ENCODE measurements at regions not wholly inside any gene's neighbourhood (a gene's known extent, or its start where the extent isn't known, plus 50 kb on each side); places are given as distances from the start of the nearest gene placed in this dataset.

DNA sequence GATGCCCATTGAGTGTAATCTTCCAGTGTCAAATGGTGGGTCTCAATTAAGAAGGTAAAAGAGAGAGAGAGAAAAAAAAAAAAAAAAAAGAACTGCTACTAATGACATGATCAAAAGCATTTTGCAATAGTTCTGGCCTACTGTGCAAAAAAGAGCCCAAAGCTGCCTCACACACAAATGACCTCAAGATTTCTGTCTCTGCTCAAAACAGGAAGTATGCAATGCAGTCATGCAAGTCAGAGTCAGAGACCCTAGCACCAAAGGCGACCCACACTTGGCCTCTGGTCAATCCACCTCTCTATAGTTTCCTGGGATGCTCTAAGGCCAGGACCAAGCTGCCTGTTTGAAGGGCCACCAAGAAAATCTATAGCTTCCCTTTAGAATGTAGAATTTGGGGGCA, 323.5 kb downstream of the VPS13C start (continued):
- TF ChIP-seq, protein P1, sequence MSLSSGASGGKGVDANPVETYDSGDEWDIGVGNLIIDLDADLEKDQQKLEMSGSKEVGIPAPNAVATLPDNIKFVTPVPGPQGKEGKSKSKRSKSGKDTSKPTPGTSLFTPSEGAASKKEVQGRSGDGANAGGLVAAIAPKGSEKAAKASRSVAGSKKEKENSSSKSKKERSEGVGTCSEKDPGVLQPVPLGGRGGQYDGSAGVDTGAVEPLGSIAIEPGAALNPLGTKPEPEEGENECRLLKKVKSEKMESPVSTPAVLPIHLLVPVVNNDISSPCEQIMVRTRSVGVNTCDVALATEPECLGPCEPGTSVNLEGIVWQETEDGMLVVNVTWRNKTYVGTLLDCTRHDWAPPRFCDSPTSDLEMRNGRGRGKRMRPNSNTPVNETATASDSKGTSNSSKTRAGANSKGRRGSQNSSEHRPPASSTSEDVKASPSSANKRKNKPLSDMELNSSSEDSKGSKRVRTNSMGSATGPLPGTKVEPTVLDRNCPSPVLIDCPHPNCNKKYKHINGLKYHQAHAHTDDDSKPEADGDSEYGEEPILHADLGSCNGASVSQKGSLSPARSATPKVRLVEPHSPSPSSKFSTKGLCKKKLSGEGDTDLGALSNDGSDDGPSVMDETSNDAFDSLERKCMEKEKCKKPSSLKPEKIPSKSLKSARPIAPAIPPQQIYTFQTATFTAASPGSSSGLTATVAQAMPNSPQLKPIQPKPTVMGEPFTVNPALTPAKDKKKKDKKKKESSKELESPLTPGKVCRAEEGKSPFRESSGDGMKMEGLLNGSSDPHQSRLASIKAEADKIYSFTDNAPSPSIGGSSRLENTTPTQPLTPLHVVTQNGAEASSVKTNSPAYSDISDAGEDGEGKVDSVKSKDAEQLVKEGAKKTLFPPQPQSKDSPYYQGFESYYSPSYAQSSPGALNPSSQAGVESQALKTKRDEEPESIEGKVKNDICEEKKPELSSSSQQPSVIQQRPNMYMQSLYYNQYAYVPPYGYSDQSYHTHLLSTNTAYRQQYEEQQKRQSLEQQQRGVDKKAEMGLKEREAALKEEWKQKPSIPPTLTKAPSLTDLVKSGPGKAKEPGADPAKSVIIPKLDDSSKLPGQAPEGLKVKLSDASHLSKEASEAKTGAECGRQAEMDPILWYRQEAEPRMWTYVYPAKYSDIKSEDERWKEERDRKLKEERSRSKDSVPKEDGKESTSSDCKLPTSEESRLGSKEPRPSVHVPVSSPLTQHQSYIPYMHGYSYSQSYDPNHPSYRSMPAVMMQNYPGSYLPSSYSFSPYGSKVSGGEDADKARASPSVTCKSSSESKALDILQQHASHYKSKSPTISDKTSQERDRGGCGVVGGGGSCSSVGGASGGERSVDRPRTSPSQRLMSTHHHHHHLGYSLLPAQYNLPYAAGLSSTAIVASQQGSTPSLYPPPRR (CRISPR knock-in tag; IDR thresholded peaks at IDR 0.05; ENCODE audit: borderline replicate concordance) = no peak
- TF ChIP-seq GABPA (tag; conservative IDR thresholded peaks at IDR 0.05; ENCODE audit: low read depth) = no peak
- TF ChIP-seq TCFL5 (CRISPR knock-in tag; conservative IDR thresholded peaks at IDR 0.05) = no peak
- TF ChIP-seq CHCHD3 (CRISPR knock-in tag; IDR thresholded peaks at IDR 0.05) = no peak
- no peak for TF ChIP-seq ZC3H4 (CRISPR knock-in tag; IDR thresholded peaks at IDR 0.05; ENCODE audit: borderline replicate concordance)

DNA sequence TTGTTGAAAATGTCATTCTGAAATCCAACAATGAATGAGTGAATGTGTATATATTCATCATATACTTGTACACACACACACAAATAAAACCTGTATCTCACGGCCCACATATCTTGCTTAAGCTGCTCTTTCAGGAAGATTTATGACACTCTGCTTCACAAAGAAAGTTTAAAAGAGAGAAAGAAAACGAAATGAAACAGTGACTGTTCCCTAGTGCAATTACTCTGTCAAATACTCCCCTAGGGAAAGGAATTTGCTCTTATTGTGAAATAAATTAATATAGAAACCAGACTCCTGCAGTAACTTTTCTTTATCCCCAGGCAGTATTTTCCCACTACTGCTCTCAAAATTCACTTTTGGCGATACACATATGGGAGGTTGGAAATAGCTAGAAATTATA, 329.1 kb downstream of the VPS13C start:
- no TSS peak for BruUV-seq (replicated peaks)
- Histone ChIP-seq H3K27ac (ENCODE audit: extremely low read depth, low read depth, low read length) (no peak overlapping the region), H3K27me3 (ENCODE audit: control insufficient read depth in 2 of 2, insufficient read depth in 2 of 2, low read length in 2 of 2) (no peaks in the 10 kb centered on the region), H3K79me2 (ENCODE audit: control insufficient read depth, insufficient read depth, low read length) (no peaks in the 10 kb centered on the region), H3K4me3 (no peak overlapping the region), H4K20me1 (replicated peaks; ENCODE audit: control insufficient read depth, insufficient read depth, low read length) (no peaks in the 10 kb centered on the region), H3K9me3 (replicated peaks; ENCODE audit: control insufficient read depth, insufficient read depth, low read depth, low read length) (no peaks in the 10 kb centered on the region), H3K4me1 (replicated peaks in 1 of 2; ENCODE audit: control insufficient read depth in 2 of 2, insufficient read depth in 2 of 2, low read length in 2 of 2) (no peaks in the 10 kb centered on the region), H3K36me3 (ENCODE audit: control insufficient read depth, insufficient read depth, low read length) (no peaks in the 10 kb centered on the region), H2AFZ (ENCODE audit: low read depth, low read length) (no peak overlapping the region), H3K9ac (ENCODE audit: insufficient read depth in 1 of 2, low read depth in 2 of 2, low read length in 2 of 2) (no peak overlapping the region), H3K9me1 (ENCODE audit: control insufficient read depth, insufficient read depth, low read length) (no peaks in the 10 kb centered on the region), H3K4me2 (ENCODE audit: insufficient read depth, low read length) (no peak overlapping the region)
- ChIA-PET POLR2A (interaction anchor here (0.6 to 0.8 kb wide), 2 partner anchors 14 to 35 kb away, joined by 3 read pairs; no protein-coding TSS in a partner anchor), CTCF (ENCODE audit: low intra/inter-chr PET ratio) (no interaction called here)
- no peak for FAIRE-seq
- intact Hi-C loops (cut with micrococcal nuclease) (no loop called here), in situ Hi-C loops (cut with MboI) (no loop called here)
- 0% methylated on average over 3 of the region's 3 CpGs for WGBS (ENCODE audit: insufficient coverage, low coverage, missing lambda C conversion rate)
- ATAC-seq = no peak
- TF ChIP-seq, protein P2, sequence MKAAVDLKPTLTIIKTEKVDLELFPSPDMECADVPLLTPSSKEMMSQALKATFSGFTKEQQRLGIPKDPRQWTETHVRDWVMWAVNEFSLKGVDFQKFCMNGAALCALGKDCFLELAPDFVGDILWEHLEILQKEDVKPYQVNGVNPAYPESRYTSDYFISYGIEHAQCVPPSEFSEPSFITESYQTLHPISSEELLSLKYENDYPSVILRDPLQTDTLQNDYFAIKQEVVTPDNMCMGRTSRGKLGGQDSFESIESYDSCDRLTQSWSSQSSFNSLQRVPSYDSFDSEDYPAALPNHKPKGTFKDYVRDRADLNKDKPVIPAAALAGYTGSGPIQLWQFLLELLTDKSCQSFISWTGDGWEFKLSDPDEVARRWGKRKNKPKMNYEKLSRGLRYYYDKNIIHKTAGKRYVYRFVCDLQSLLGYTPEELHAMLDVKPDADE (conservative IDR thresholded peaks at IDR 0.05; ENCODE audit: control insufficient read depth, low read depth, low read length) = no peak
- TF ChIP-seq ZNF174 (CRISPR knock-in tag; IDR thresholded peaks at IDR 0.05) (no peak), ZNF217 (CRISPR knock-in tag; IDR thresholded peaks at IDR 0.05) (no peak), MAZ (CRISPR knock-in tag; conservative IDR thresholded peaks at IDR 0.05 in 1 of 2, IDR thresholded peaks at IDR 0.05 in 1 of 2) (no peak), MAFF (IDR thresholded peaks at IDR 0.05; ENCODE audit: low read length) (no peak)
- TF ChIP-seq, protein P3, sequence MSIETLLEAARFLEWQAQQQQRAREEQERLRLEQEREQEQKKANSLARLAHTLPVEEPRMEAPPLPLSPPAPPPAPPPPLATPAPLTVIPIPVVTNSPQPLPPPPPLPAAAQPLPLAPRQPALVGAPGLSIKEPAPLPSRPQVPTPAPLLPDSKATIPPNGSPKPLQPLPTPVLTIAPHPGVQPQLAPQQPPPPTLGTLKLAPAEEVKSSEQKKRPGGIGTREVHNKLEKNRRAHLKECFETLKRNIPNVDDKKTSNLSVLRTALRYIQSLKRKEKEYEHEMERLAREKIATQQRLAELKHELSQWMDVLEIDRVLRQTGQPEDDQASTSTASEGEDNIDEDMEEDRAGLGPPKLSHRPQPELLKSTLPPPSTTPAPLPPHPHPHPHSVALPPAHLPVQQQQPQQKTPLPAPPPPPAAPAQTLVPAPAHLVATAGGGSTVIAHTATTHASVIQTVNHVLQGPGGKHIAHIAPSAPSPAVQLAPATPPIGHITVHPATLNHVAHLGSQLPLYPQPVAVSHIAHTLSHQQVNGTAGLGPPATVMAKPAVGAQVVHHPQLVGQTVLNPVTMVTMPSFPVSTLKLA (conservative IDR thresholded peaks at IDR 0.05) = no peak
- no peak for DNase-seq (ENCODE audit: extremely low read depth in 1 of 4, low spot score in 3 of 4)

Data from K562 (cell line).